OCI-LY3 (cell line): ENCODE measurements at regions not wholly inside any gene's neighbourhood (a gene's known extent, or its start where the extent isn't known, plus 50 kb on each side); places are given as distances from the start of the nearest gene placed in this dataset.
A peak's percentile ranks its signal among the peaks of the same experiment; 100 is the strongest.

ENCODE experiments used
- H2AFZ ChIP-seq: fragments of 200-600, 300-600 bp; shearing (Covaris generic); 2 replicates; pipeline ENCODE4 v1.6.0; 2014; ENCODE audit warnings: antibody characterized with exemption, low read depth, low read length
- H3K27ac ChIP-seq: fragments of 200-600, 300-600 bp; sonication (generic); 2 replicates; pipeline ENCODE4 v1.5.1; 2014; ENCODE audit warnings: mild to moderate bottlenecking, low read length, moderate library complexity, mixed read lengths
- H3K27me3 ChIP-seq: fragments of 200-600, 300-600 bp; sonication (generic); 2 replicates; pipeline ENCODE4 v1.6.1; 2014; ENCODE audit warnings: low read depth, low read length, mixed read lengths
- H3K36me3 ChIP-seq: fragments of 200-600, 300-600 bp; sonication (generic); replicated peaks from 2 replicates; pipeline ENCODE3; 2014; ENCODE audit warnings: low read depth, low read length, mixed read lengths
- H3K4me1 ChIP-seq: fragments of 300-600, 200-600 bp; sonication (generic); 2 replicates; pipeline ENCODE4 v1.6.1; 2014; ENCODE audit warnings: low read length, mixed read lengths
- H3K4me2 ChIP-seq: fragments of 200-600, 300-600 bp; sonication (generic); 2 replicates; pipeline ENCODE4 v1.6.1; 2014; ENCODE audit warnings: low read length, mixed read lengths
- H3K4me3 ChIP-seq: fragments of 300-600, 200-600 bp; sonication (generic); 2 replicates; pipeline ENCODE4 v1.5.1; 2014; ENCODE audit warnings: antibody characterized with exemption, mild to moderate bottlenecking, low read length, moderate library complexity
- H3K79me2 ChIP-seq: fragments of 300-600, 200-600 bp; shearing (Covaris generic); 2 replicates; pipeline ENCODE4 v1.6.1; 2014; ENCODE audit warnings: mild to moderate bottlenecking, low read length, mixed read lengths
- H3K9ac ChIP-seq: fragments of 300-600, 200-600 bp; shearing (Covaris generic); 2 replicates; pipeline ENCODE4 v1.6.0; 2014; ENCODE audit warnings: mild to moderate bottlenecking, low read length, moderate library complexity
- H3K9me3 ChIP-seq: fragments of 200-600, 300-600 bp; shearing (Covaris generic); 2 replicates; pipeline ENCODE4 v1.6.1; 2014; ENCODE audit warnings: low read length, mixed read lengths; ENCODE audit not compliant: insufficient read depth
- H4K20me1 ChIP-seq: fragments of 200-600, 300-600 bp; sonication (generic); 2 replicates; pipeline ENCODE4 v1.6.1; 2016; ENCODE audit warnings: low read length, mixed read lengths; ENCODE audit not compliant: insufficient read depth
- CTCF ChIP-seq: fragments of 200-600, 300-600 bp; sonication (generic); IDR thresholded peaks from 2 replicates; pipeline ENCODE4 v1.5.1; 2014; ENCODE audit warnings: antibody characterized with exemption, low read length, low read depth
- EZH2phosphoT487 ChIP-seq: fragments of 200-600 bp; shearing (Covaris generic); IDR thresholded peaks from 2 replicates; pipeline ENCODE4 v1.6.1; 2018; ENCODE audit warnings: antibody characterized with exemption, mixed run types, low read depth

GRCh38 chr5:174420651-174421407 is 303.6 kb upstream of the MSX2 start:
- Histone ChIP-seq H3K36me3 (no peaks in the 10 kb centered on the region), H3K4me2 (no peak overlapping the region), H3K27ac (no peak overlapping the region), H4K20me1 (no peaks in the 10 kb centered on the region), H3K4me1 (no peaks in the 10 kb centered on the region), H3K27me3 (peaks cover 9% of the 10 kb centered on the region), H2AFZ (no peak overlapping the region), H3K4me3 (no peak overlapping the region), H3K9ac (no peak overlapping the region), H3K9me3 (no peaks in the 10 kb centered on the region), H3K79me2 (no peaks in the 10 kb centered on the region)
- TF ChIP-seq EZH2phosphoT487 = no peak
- no peak for TF ChIP-seq CTCF

GRCh38 chr5:174421408-174421805 is 303.0 kb upstream of the MSX2 start:
- H3K9me3 ChIP-seq = no peaks in the 10 kb centered on the region
- no peak overlapping the region for H3K9ac ChIP-seq
- H3K36me3 ChIP-seq = no peaks in the 10 kb centered on the region
- H3K4me1 ChIP-seq = no peaks in the 10 kb centered on the region
- H3K4me2 ChIP-seq = no peak overlapping the region
- H3K4me3 ChIP-seq = no peak overlapping the region
- no peaks in the 10 kb centered on the region for H4K20me1 ChIP-seq
- no peak overlapping the region for H3K27ac ChIP-seq
- TF ChIP-seq CTCF (no peak), EZH2phosphoT487 (no peak)
- peaks cover 9% of the 10 kb centered on the region for H3K27me3 ChIP-seq
- H3K79me2 ChIP-seq = no peaks in the 10 kb centered on the region
- no peak overlapping the region for H2AFZ ChIP-seq

GRCh38 chr5:174423558-174423957 is 300.8 kb upstream of the MSX2 start:
- Histone ChIP-seq H3K27me3 (peaks cover 12% of the 10 kb centered on the region), H3K9me3 (no peaks in the 10 kb centered on the region), H3K36me3 (no peaks in the 10 kb centered on the region), H3K79me2 (no peaks in the 10 kb centered on the region), H2AFZ (no peak overlapping the region), H3K27ac (no peak overlapping the region), H3K4me1 (no peaks in the 10 kb centered on the region), H4K20me1 (no peaks in the 10 kb centered on the region), H3K4me3 (no peak overlapping the region), H3K4me2 (no peak overlapping the region), H3K9ac (no peak overlapping the region)
- TF ChIP-seq CTCF (no peak), EZH2phosphoT487 (no peak)

- no peaks in the 10 kb centered on the region for H3K9me3 ChIP-seq
- no peak overlapping the region for H3K27ac ChIP-seq
- H3K79me2 ChIP-seq = no peaks in the 10 kb centered on the region
- no peak for TF ChIP-seq EZH2phosphoT487
- TF ChIP-seq CTCF = 0 out of 2 replicates have a peak, but pooled peaks have one; percentile 6
- no peaks in the 10 kb centered on the region for H3K36me3 ChIP-seq
- H3K4me1 ChIP-seq = no peaks in the 10 kb centered on the region
- H3K9ac ChIP-seq = no peak overlapping the region
- H3K27me3 ChIP-seq = peaks cover 16% of the 10 kb centered on the region
- no peak overlapping the region for H2AFZ ChIP-seq
- no peaks in the 10 kb centered on the region for H4K20me1 ChIP-seq
- no peak overlapping the region for H3K4me2 ChIP-seq
- no peak overlapping the region for H3K4me3 ChIP-seq
Measured at GRCh38 chr5:174424219-174425053, 299.9 kb upstream of the MSX2 start.
